22Rv1 (cell line): ENCODE measurements at regions not wholly inside any gene's neighbourhood (a gene's known extent, or its start where the extent isn't known, plus 50 kb on each side); places are given as distances from the start of the nearest gene placed in this dataset.

Experiments used
- ZFX ChIP-seq: fragments of 450-650 bp; IDR thresholded peaks from 2 replicates; pipeline ENCODE4 v1.6.1; 2017; ENCODE audit warnings: antibody characterized with exemption, borderline replicate concordance
- TF ChIP-seq, protein P1 (sequence below): fragments of 450-650 bp; IDR thresholded peaks from 2 replicates; pipeline ENCODE4 v1.5.1; 2017; ENCODE audit warnings: mild to moderate bottlenecking

DNA sequence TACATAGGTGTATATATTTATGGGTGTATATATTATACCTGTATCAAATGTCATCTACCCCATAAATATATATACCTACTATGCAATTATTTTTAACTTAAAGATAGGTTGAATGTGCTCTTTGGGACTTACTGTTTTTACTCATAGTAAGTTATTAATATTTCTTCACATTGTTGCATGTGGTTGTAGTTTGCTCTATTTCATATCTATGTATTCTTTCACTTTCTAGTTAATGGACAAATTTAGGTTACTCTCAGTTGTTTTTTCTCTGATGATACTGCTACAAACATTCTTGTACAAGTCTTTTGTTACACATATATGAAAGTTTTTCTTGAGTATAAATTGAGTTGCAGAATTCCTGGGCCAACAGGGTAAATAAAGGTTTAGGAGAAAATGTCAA is 601.8 kb upstream of the ID2 start:
- TF ChIP-seq, protein P1, sequence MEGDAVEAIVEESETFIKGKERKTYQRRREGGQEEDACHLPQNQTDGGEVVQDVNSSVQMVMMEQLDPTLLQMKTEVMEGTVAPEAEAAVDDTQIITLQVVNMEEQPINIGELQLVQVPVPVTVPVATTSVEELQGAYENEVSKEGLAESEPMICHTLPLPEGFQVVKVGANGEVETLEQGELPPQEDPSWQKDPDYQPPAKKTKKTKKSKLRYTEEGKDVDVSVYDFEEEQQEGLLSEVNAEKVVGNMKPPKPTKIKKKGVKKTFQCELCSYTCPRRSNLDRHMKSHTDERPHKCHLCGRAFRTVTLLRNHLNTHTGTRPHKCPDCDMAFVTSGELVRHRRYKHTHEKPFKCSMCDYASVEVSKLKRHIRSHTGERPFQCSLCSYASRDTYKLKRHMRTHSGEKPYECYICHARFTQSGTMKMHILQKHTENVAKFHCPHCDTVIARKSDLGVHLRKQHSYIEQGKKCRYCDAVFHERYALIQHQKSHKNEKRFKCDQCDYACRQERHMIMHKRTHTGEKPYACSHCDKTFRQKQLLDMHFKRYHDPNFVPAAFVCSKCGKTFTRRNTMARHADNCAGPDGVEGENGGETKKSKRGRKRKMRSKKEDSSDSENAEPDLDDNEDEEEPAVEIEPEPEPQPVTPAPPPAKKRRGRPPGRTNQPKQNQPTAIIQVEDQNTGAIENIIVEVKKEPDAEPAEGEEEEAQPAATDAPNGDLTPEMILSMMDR = no peak
- TF ChIP-seq ZFX = no peak
